Peyer's patch (tissue), 4 donors: ENCODE measurements at regions not wholly inside any gene's neighbourhood (a gene's known extent, or its start where the extent isn't known, plus 50 kb on each side); places are given as distances from the start of the nearest gene placed in this dataset.

Experiments
- CTCF ChIP-seq, 6 experiments: fragments of 450-650 bp in 4 of 6; fragments of 200-600 bp in 2 of 6; sonication (generic) in 1 of 6; IDR thresholded peaks; one replicate each; pipeline ENCODE4 v1.5.1; 2017 to 2019; ENCODE audit warnings: antibody characterized with exemption in 6 of 6, mild to moderate bottlenecking in 3 of 6, moderate library complexity in 1 of 6
- POLR2A ChIP-seq, 2 donors: fragments of 450-650 bp; IDR thresholded peaks; one replicate each; pipeline ENCODE4 v1.5.1; 2017; ENCODE audit warnings: antibody characterized with exemption in 2 of 2, mild to moderate bottlenecking in 2 of 2, moderate library complexity in 2 of 2

- no peak for TF ChIP-seq POLR2A (IDR thresholded peaks at IDR 0.05)
- TF ChIP-seq CTCF (IDR thresholded peaks at IDR 0.05): no peak
Observed at GRCh38 chr4:189506080-189506479, 434.6 kb upstream of the FRG1 start.
